ENCODE measurements at regions not wholly inside any gene's neighbourhood (a gene's known extent, or its start where the extent isn't known, plus 50 kb on each side); places are given as distances from the start of the nearest gene placed in this dataset.
"Not testable (repeated sequence)": the region's sequence is repeated elsewhere in the genome, so short reads cannot be mapped to it uniquely, and the experiment has no call there.

DNA sequence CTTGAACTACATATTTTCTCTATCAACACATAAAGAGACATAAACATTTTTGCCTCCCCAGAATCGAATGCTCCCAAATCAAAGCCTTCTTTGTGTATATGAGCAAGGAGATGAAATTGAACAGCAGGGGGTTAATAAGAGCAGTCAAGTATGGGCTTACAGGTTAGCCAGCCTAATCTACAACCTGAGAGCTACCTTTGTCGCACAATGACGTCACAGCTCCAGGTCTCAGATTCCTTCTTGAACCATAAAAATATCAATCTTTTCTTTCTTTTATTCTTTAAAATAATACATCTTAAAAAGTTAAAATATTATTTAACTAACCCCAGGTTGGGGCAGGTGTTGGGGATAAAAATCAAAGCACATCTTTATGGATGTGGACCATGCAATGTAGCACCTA is 482.9 kb upstream of the CDH11 start:
- DNase-seq (ENCODE audit: low read depth) = no peak

DNA sequence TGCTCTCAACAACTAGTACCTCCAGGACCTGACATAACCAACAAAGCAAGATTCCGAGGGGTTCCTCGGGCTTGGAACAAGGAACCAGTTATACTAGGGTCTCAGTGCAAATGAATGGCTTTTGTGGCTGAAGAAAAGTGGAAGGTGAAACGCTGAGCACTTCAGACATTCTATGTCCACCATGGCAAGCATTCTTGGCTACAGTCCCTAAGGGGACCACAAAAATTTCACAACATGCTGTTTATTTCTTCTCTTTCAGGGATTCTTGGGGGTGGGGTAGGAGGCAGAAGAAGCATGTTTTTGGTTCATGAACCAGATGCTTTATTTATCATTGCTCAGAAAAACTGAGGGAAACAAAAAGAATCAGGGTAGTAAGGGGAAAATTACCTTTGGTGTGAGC is 479.9 kb upstream of the CDH11 start:
- no peak for DNase-seq (ENCODE audit: low read depth)

- no peak for DNase-seq (ENCODE audit: low read depth)
Measured at GRCh38 chr16:65600629-65601028, 478.8 kb upstream of the CDH11 start.

- DNase-seq (ENCODE audit: low read depth) = no peak
Measured at GRCh38 chr16:65600046-65600445, 478.2 kb upstream of the CDH11 start.

- DNase-seq (ENCODE audit: low read depth) = no peak
Measured at GRCh38 chr16:65598621-65599020, 476.8 kb upstream of the CDH11 start.

GRCh38 chr16:65583498-65583897 is 461.6 kb upstream of the CDH11 start:
- no peak for DNase-seq (ENCODE audit: low read depth)

GRCh38 chr16:65579050-65579449 is 457.2 kb upstream of the CDH11 start:
- DNase-seq (ENCODE audit: low read depth) = no peak

GRCh38 chr16:65576631-65577030 is 454.8 kb upstream of the CDH11 start:
- no peak for DNase-seq (ENCODE audit: low read depth)

- no peak for DNase-seq (ENCODE audit: low read depth)
Measured at GRCh38 chr16:65576139-65576538, 454.3 kb upstream of the CDH11 start.

- DNase-seq (ENCODE audit: low read depth) = no peak
Measured at GRCh38 chr16:65574326-65574966, 452.6 kb upstream of the CDH11 start.

GRCh38 chr16:65572156-65572555 is 450.3 kb upstream of the CDH11 start:
- DNase-seq (ENCODE audit: low read depth) = peak; percentile 31

GRCh38 chr16:65570261-65570660 is 448.4 kb upstream of the CDH11 start:
- no peak for DNase-seq (ENCODE audit: low read depth)

GRCh38 chr16:65559846-65560245 is 438.0 kb upstream of the CDH11 start:
- DNase-seq (ENCODE audit: low read depth) = no peak

GRCh38 chr16:65549689-65550088 is 427.8 kb upstream of the CDH11 start:
- not testable (repeated sequence) for DNase-seq (ENCODE audit: low read depth)

DNA sequence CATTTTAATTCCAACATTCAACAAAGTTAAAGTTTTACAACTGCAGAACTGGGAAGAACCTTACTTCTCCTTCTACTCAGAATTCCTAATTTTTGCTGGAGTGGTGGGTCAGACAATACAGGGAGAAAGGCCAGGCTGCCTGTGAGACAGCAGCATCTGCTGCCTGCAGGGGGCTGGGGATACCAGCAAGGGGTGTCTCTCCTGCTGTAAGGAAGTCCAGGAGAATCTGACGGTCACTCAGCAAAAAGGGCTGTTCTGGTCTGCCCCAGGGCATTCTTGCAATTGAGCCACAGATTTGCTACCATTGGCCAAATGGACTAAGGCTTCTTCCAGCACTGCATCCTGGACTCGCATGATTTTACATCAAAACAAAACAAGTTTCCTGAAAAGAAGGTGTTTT is 426.6 kb upstream of the CDH11 start:
- no peak for DNase-seq (ENCODE audit: low read depth)

DNA sequence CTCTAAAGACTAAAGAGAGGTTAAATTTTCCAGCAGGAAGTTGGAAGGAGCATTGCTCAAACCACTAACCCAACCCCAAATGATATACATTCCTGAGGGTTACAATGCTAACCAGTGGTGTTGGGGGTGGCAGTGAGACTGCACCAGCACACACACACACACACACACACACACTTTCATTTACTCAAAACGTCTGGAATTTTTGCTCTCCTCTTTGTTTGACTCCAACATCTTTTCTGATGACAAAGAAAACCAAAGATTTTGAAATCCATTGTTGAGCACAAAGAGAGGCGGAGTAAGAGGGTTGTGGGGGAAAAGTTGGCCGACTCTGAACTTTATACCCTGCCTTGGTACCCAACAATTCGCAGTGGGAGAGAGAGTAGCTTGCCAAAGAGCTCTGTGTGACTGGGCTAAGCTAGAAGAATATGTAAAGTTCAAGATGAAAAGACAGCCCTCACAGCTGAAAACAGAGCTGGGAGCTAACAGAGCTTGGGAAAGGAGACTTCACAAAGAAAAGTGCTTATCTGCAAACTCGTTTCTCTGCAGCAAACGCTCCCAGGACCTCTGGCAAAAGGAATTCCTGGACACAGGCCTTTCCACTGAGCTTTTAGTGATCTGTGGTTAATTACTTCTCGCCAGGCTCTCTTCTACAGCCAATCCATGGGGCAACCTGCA is 426.0 kb upstream of the CDH11 start:
- DNase-seq (ENCODE audit: low read depth) = peak; percentile 70

DNA sequence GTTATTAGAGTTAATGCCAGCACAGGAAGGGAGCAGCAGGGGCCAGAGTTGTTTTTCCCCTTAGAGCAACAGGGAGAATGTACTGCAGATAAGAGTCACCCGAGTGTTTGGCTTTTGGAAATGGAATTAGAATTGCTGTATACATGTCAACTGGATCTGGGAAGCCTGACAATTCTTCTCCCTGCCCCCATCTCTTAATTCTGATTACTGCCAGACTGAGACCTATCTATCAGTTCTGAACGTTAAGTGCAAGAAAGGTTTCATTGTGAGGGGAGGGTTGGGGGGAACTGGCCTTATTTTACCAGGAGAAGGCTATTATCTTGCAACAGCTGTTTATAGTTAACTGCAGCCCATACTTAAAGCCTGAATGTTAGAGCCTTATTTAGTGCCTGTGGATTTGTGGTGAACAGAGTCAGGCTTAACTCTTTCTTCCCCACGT is 424.5 kb upstream of the CDH11 start:
- DNase-seq (ENCODE audit: low read depth) = peak; percentile 77

DNA sequence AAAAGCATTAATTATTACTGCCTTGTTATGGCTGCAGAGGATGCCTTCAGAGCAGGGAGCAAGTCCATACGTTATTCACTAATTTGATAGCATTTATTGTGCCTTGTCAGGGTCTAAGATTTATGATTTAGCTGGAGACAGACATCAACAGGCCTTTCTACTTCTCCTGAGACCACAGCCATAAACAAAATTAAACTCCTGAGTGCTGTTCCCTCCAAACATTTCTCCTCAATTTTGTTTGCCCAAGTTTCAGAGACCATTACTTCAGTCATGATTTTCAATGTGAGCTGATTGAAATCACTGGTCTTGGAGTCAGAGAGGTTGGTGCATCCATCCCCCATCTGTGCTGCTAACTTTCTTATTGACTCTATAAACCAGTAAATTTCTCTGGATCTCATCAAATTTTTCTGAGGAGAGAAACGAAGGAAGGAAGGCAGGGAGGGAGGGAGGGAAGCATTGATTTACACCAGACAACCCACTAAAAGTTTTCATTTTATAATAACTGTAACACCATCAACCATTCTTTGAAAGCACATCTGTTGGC is 423.6 kb upstream of the CDH11 start:
- DNase-seq (ENCODE audit: low read depth) = no peak

GRCh38 chr16:65543781-65544740 is 422.2 kb upstream of the CDH11 start:
- no peak for DNase-seq (ENCODE audit: low read depth)

- DNase-seq (ENCODE audit: low read depth) = no peak
Measured at GRCh38 chr16:65541646-65542045, 419.8 kb upstream of the CDH11 start.

GRCh38 chr16:65540901-65541300 is 419.0 kb upstream of the CDH11 start:
- no peak for DNase-seq (ENCODE audit: low read depth)

DNA sequence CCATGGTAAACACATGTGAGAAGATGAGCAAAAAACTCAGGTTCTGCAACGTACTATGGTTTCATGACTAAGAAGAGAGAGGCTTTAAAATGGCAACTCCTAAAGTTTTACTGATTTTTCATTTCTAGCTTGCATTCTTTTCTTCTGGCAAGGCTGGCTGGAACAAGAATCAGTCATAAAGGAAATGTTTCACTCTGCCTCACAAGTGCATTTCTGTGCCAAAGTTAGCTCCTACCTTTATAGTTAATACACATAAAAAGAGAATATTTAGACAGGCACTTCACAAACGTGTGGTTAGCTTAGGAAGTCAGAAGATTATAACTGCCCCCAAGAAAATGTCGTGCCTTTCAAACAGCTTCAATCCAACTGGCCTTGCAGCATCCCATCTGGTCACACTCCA is 417.1 kb upstream of the CDH11 start:
- DNase-seq (ENCODE audit: low read depth) = no peak

All from myocyte (in vitro differentiated cells).